Progenitor cell of endocrine pancreas (in vitro differentiated cells): ENCODE measurements at regions not wholly inside any gene's neighbourhood (a gene's known extent, or its start where the extent isn't known, plus 50 kb on each side); places are given as distances from the start of the nearest gene placed in this dataset.

Experiments
- DNase-seq: peaks from one replicate; pipeline ENCODE4 v3.0.0; 2021; ENCODE audit warnings: low spot score; ENCODE audit not compliant: unreplicated experiment
- H3K27ac Mint-ChIP-seq: 2 replicates; pipeline ENCODE4 v1.8.0; 2021; ENCODE audit warnings: mild to moderate bottlenecking, moderate library complexity, mixed read lengths
- H3K27me3 Mint-ChIP-seq: 2 replicates; pipeline ENCODE4 v1.8.0; 2021; ENCODE audit warnings: mixed read lengths
- H3K36me3 Mint-ChIP-seq: 2 replicates; pipeline ENCODE4 v1.8.0; 2022; ENCODE audit warnings: mixed read lengths; ENCODE audit not compliant: insufficient read depth
- H3K4me1 Mint-ChIP-seq: 2 replicates; pipeline ENCODE4 v1.8.0; 2021; ENCODE audit warnings: low read depth, mixed read lengths
- H3K4me3 Mint-ChIP-seq: 2 replicates; pipeline ENCODE4 v1.8.0; 2021; ENCODE audit warnings: low read depth, mild to moderate bottlenecking, moderate library complexity, mixed read lengths
- H3K9me3 Mint-ChIP-seq: 2 replicates; pipeline ENCODE4 v1.8.0; 2021; ENCODE audit warnings: low read depth, mixed read lengths
- TF ChIP-seq, protein P1 (sequence below): fragments of 200-600 bp; sonication (generic); IDR thresholded peaks from one replicate; pipeline ENCODE4 v1.5.0; 2021; ENCODE audit warnings: antibody characterized with exemption, mild to moderate bottlenecking; ENCODE audit not compliant: unreplicated experiment

DNA sequence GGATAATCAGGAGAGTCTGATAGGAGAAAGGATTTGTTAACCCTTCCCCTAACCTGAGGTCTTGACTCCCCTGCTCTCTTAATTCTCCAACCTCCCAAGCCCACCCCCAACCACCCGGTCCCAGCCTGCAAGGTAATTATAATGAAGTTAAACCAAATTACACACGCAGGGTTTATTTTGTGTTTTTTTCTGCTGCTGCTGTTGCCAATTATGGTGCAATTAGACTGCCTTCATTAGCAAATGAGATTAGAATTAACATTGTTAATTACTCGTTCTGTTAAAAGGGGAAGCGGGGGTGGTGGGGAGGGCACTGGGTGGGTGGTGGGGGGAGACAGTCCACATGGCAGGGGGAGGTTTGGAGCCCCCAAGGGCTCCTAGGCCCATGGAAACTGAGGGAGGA is 128.9 kb downstream of the CCT6B start:
- DNase-seq: no peak
- Mint-ChIP-seq H3K27me3 (peaks cover 25% of the 10 kb centered on the region), H3K36me3 (no peaks in the 10 kb centered on the region), H3K4me1 (no peaks in the 10 kb centered on the region), H3K4me3 (no peak overlapping the region), H3K9me3 (no peaks in the 10 kb centered on the region), H3K27ac (no peak overlapping the region)
- TF ChIP-seq, protein P1, sequence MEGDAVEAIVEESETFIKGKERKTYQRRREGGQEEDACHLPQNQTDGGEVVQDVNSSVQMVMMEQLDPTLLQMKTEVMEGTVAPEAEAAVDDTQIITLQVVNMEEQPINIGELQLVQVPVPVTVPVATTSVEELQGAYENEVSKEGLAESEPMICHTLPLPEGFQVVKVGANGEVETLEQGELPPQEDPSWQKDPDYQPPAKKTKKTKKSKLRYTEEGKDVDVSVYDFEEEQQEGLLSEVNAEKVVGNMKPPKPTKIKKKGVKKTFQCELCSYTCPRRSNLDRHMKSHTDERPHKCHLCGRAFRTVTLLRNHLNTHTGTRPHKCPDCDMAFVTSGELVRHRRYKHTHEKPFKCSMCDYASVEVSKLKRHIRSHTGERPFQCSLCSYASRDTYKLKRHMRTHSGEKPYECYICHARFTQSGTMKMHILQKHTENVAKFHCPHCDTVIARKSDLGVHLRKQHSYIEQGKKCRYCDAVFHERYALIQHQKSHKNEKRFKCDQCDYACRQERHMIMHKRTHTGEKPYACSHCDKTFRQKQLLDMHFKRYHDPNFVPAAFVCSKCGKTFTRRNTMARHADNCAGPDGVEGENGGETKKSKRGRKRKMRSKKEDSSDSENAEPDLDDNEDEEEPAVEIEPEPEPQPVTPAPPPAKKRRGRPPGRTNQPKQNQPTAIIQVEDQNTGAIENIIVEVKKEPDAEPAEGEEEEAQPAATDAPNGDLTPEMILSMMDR: no peak

GRCh38 chr17:34827008-34827407 is 134.3 kb downstream of the CCT6B start:
- Mint-ChIP-seq H3K4me1 (no peaks in the 10 kb centered on the region), H3K27me3 (peaks cover 21% of the 10 kb centered on the region), H3K36me3 (no peaks in the 10 kb centered on the region), H3K27ac (no peak overlapping the region), H3K9me3 (no peaks in the 10 kb centered on the region), H3K4me3 (no peak overlapping the region)
- no peak for DNase-seq
- TF ChIP-seq, protein P1: no peak

DNA sequence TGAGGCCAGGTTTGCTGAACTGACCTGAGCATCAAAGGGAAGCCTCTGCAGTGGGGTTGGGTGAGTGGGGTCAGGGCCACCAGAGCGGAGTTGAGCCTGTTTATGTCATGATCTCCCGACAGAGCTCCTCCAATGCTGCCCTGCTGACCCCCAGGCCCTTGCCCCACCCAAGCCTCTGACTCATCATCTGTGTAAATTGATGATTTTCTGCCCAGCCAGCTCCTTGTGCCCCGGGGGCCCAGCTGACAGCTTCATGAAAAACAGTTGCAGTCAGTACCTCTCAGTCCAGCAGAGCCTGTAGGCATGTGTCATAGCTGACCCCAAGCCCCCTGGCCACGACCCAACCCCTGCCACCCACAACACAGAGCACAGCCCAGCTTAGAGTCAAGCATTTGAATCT is 134.9 kb downstream of the CCT6B start:
- no peaks in the 10 kb centered on the region for H3K9me3 Mint-ChIP-seq
- H3K4me3 Mint-ChIP-seq: no peak overlapping the region
- TF ChIP-seq, protein P1: no peak
- DNase-seq: no peak
- H3K4me1 Mint-ChIP-seq: no peaks in the 10 kb centered on the region
- no peaks in the 10 kb centered on the region for H3K36me3 Mint-ChIP-seq
- H3K27me3 Mint-ChIP-seq: peaks cover 21% of the 10 kb centered on the region
- no peak overlapping the region for H3K27ac Mint-ChIP-seq

GRCh38 chr17:34825884-34826283 is 135.4 kb downstream of the CCT6B start:
- Mint-ChIP-seq H3K9me3 (no peaks in the 10 kb centered on the region), H3K27ac (no peak overlapping the region), H3K4me1 (no peaks in the 10 kb centered on the region), H3K27me3 (peaks cover 22% of the 10 kb centered on the region), H3K4me3 (no peak overlapping the region), H3K36me3 (no peaks in the 10 kb centered on the region)
- no peak for DNase-seq
- TF ChIP-seq, protein P1: no peak

DNA sequence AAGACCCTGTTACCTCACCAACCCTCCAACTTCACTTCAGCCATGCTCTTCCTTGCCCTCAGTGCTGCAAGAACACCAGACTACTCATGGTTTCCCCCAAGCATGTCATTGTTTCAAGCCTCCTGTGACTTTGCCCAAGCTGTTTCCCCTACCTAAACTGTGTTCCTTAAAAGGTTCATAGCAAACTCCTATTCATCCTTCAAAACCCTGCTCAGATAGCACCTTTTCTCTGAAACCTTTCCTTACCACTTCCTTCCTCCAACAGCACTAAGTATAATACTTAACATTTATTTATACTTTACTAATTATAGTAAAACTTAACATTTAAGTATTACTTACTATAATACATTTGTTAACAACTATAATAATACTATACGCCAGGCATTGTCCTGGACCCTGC is 136.2 kb downstream of the CCT6B start:
- peaks cover 23% of the 10 kb centered on the region for H3K27me3 Mint-ChIP-seq
- TF ChIP-seq, protein P1: no peak
- H3K4me3 Mint-ChIP-seq: no peak overlapping the region
- no peak overlapping the region for H3K27ac Mint-ChIP-seq
- no peaks in the 10 kb centered on the region for H3K36me3 Mint-ChIP-seq
- DNase-seq: no peak
- no peaks in the 10 kb centered on the region for H3K9me3 Mint-ChIP-seq
- H3K4me1 Mint-ChIP-seq: no peaks in the 10 kb centered on the region
